Epithelial cell of esophagus (primary cell): ENCODE measurements at regions not wholly inside any gene's neighbourhood (a gene's known extent, or its start where the extent isn't known, plus 50 kb on each side); places are given as distances from the start of the nearest gene placed in this dataset.

Experiments
- DNase-seq: peaks from one replicate; pipeline ENCODE4 v3.0.0; 2010; ENCODE audit warnings: low read depth
- H3K4me3 ChIP-seq: 2 replicates; pipeline ENCODE4 v1.5.1; 2011; ENCODE audit warnings: mild to moderate bottlenecking, low read length, control low read depth
- CTCF ChIP-seq: IDR thresholded peaks from 2 replicates; pipeline ENCODE4 v1.5.1; 2011; ENCODE audit warnings: low read depth, mild to moderate bottlenecking, low read length, control low read depth, inconsistent platforms; ENCODE audit not compliant: insufficient read depth; ENCODE audit errors: missing control alignments

GRCh38 chr10:105974803-105975456 is 1189.6 kb downstream of the SORCS1 start:
- TF ChIP-seq CTCF = peak; percentile 47

GRCh38 chr10:105973902-105974301 is 1190.6 kb downstream of the SORCS1 start:
- TF ChIP-seq CTCF = no peak
- DNase-seq = no peak
- no peak overlapping the region for H3K4me3 ChIP-seq

More at GRCh38 chr10:105974803-105975456, 1189.6 kb downstream of the SORCS1 start:
- H3K4me3 ChIP-seq = no peak overlapping the region
- peak; percentile 7 for DNase-seq

DNA sequence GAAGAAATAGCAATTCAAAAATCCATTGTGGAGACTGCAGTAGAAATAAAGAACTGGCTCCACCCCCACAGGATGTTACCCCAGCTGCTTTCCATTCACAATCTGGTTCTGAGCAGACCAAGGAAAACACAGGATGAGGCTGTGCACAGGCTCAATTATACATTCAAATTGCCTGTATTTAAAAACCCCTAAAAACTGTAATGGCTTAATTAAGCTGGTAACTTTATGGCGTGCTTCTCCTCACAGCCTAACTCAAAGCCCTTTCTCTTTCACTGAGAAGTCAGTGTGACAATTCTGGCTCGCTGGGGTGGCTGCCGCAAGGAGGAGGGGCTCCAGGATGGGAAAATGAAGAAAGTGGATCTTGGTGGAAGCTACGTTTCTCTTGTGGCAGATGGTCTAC is 1191.1 kb downstream of the SORCS1 start:
- no peak for DNase-seq
- no peak for TF ChIP-seq CTCF
- no peak overlapping the region for H3K4me3 ChIP-seq

GRCh38 chr10:105971460-105971859 is 1193.0 kb downstream of the SORCS1 start:
- no peak for DNase-seq
- no peak overlapping the region for H3K4me3 ChIP-seq
- TF ChIP-seq CTCF = no peak

GRCh38 chr10:105969884-105970377 is 1194.6 kb downstream of the SORCS1 start:
- DNase-seq = no peak
- H3K4me3 ChIP-seq = no peak overlapping the region
- no peak for TF ChIP-seq CTCF

DNA sequence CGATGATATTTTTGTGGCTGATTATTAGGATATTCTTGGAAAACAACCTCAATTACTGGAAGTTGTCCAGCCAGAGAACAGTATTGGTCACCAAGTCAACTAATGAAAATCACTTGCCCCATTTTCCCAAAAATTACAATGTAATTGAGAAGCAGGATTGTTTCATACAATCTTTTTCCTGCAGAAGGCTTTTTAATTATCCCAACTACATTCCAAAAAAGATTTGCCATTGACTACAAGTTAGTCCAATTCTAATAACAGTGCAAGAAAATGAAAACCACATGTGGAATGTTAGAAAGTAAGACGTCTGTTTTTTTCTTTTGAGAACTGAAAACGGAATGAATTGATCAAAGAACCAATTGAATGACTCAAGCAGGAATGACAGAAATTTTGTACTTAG is 1195.8 kb downstream of the SORCS1 start:
- no peak for TF ChIP-seq CTCF
- no peak overlapping the region for H3K4me3 ChIP-seq
- no peak for DNase-seq

GRCh38 chr10:105967256-105967655 is 1197.2 kb downstream of the SORCS1 start:
- DNase-seq = no peak

More at GRCh38 chr10:105967256-105967655, 1197.2 kb downstream of the SORCS1 start:
- TF ChIP-seq CTCF = no peak
- no peak overlapping the region for H3K4me3 ChIP-seq
